ENCODE measurements at regions not wholly inside any gene's neighbourhood (a gene's known extent, or its start where the extent isn't known, plus 50 kb on each side); places are given as distances from the start of the nearest gene placed in this dataset.

- Histone ChIP-seq H3K9me3 (no peaks in the 10 kb centered on the region), H3K27ac (no peak overlapping the region), H3K4me3 (no peak overlapping the region), H3K27me3 (no peaks in the 10 kb centered on the region), H3K36me3 (no peaks in the 10 kb centered on the region), H3K4me1 (no peaks in the 10 kb centered on the region)
- 82 to 85% methylated on average over 6 of the region's 6 CpGs for WGBS, 2 donors
- TF ChIP-seq POLR2A (IDR thresholded peaks at IDR 0.05) (no peak), CTCF (IDR thresholded peaks at IDR 0.05) (no peak), EP300 (IDR thresholded peaks at IDR 0.05) (no peak), POLR2AphosphoS5 (IDR thresholded peaks at IDR 0.05) (no peak)
- DNase-seq, result no peak
- intact Hi-C loops (cut with DNase I), result no loop called here
Observed at GRCh38 chr2:155651851-155652250, 680.7 kb downstream of the NR4A2 start.

- DNase-seq, result no peak
- intact Hi-C loops (cut with DNase I), result no loop called here
- no peak overlapping the region for H3K4me3 ChIP-seq
- no peaks in the 10 kb centered on the region for H3K36me3 ChIP-seq
- no peaks in the 10 kb centered on the region for H3K4me1 ChIP-seq
- TF ChIP-seq EP300 (IDR thresholded peaks at IDR 0.05) (no peak), CTCF (IDR thresholded peaks at IDR 0.05) (no peak), POLR2AphosphoS5 (IDR thresholded peaks at IDR 0.05) (no peak), POLR2A (IDR thresholded peaks at IDR 0.05) (no peak)
- H3K27me3 ChIP-seq, result no peaks in the 10 kb centered on the region
- no peaks in the 10 kb centered on the region for H3K9me3 ChIP-seq
- no peak overlapping the region for H3K27ac ChIP-seq
Observed at GRCh38 chr2:155645791-155646190, 686.7 kb downstream of the NR4A2 start.

GRCh38 chr2:155643056-155643775 lies 689.3 kb downstream of the NR4A2 start:
- no peaks in the 10 kb centered on the region for H3K27me3 ChIP-seq
- no peaks in the 10 kb centered on the region for H3K36me3 ChIP-seq
- H3K4me1 ChIP-seq, result no peaks in the 10 kb centered on the region
- TF ChIP-seq EP300 (IDR thresholded peaks at IDR 0.05), result no peak
- TF ChIP-seq CTCF (IDR thresholded peaks at IDR 0.05), result no peak
- TF ChIP-seq POLR2AphosphoS5 (IDR thresholded peaks at IDR 0.05), result no peak
- TF ChIP-seq POLR2A (IDR thresholded peaks at IDR 0.05), result no peak
- intact Hi-C loops (cut with DNase I), result no loop called here
- H3K27ac ChIP-seq, result no peak overlapping the region
- DNase-seq, result no peak
- no peak overlapping the region for H3K4me3 ChIP-seq
- whole genome bisulfite sequencing, 2 donors, result 63 to 66% methylated on average over 2 of the region's 2 CpGs
- H3K9me3 ChIP-seq, result no peaks in the 10 kb centered on the region

GRCh38 chr2:155633887-155634570 lies 698.5 kb downstream of the NR4A2 start:
- H3K4me3 ChIP-seq, result no peak overlapping the region
- TF ChIP-seq POLR2A (IDR thresholded peaks at IDR 0.05) (no peak), EP300 (IDR thresholded peaks at IDR 0.05) (no peak), CTCF (IDR thresholded peaks at IDR 0.05) (no peak), POLR2AphosphoS5 (IDR thresholded peaks at IDR 0.05) (no peak)
- no peaks in the 10 kb centered on the region for H3K27me3 ChIP-seq
- no peaks in the 10 kb centered on the region for H3K36me3 ChIP-seq
- H3K4me1 ChIP-seq, result no peaks in the 10 kb centered on the region
- intact Hi-C loops (cut with DNase I), result no loop called here
- H3K27ac ChIP-seq, result no peak overlapping the region
- DNase-seq, result no peak
- 56 to 64% methylated on average over 4 of the region's 4 CpGs for WGBS, 2 donors
- H3K9me3 ChIP-seq, result no peaks in the 10 kb centered on the region

All from sigmoid colon (tissue), 6 donors.